H1 (cell line): ENCODE measurements at regions not wholly inside any gene's neighbourhood (a gene's known extent, or its start where the extent isn't known, plus 50 kb on each side); places are given as distances from the start of the nearest gene placed in this dataset.

Source experiments
- CTCF ChIA-PET: fragments of 300-600 bp; sonication (Branson Sonifier 250); formaldehyde crosslinking; loops from one replicate; lab custom pipeline; 2021; ENCODE audit not compliant: partially characterized antibody; lab: Charles Lee
- POLR2A ChIA-PET: fragments of 300-600 bp; sonication (Branson Sonifier 250); formaldehyde crosslinking; loops from one replicate; lab custom pipeline; 2021; ENCODE audit warnings: inconsistent platforms; ENCODE audit not compliant: partially characterized antibody; lab: Charles Lee
- DNase-seq, 2 experiments: peaks; one replicate each; pipeline versions ENCODE4 v3.0.0 to v3.0.0-alpha.2; 2010 to 2022; ENCODE audit warnings: low spot score in 2 of 2, low read depth in 1 of 2, mixed read lengths in 1 of 2
- FAIRE-seq: peaks from 2 replicates; lab custom pipeline; 2011; peaks lifted over from hg19 to GRCh38; lab: Jason Lieb, UNC
- H2AFZ ChIP-seq: 2 replicates; pipeline ENCODE4 v1.8.1; 2012; ENCODE audit warnings: low read length, inconsistent platforms
- H2AK5ac ChIP-seq: 2 replicates; pipeline ENCODE4 v1.6.1; 2013; ENCODE audit warnings: low read depth, low read length
- H2BK120ac ChIP-seq: replicated peaks from 2 replicates; pipeline ENCODE3; 2013; ENCODE audit warnings: low read depth, low read length, inconsistent platforms
- H2BK12ac ChIP-seq: 2 replicates; pipeline ENCODE4 v1.6.1; 2013; ENCODE audit warnings: low read depth, low read length
- H2BK15ac ChIP-seq: 2 replicates; pipeline ENCODE4 v1.6.1; 2013; ENCODE audit warnings: low read length
- H2BK20ac ChIP-seq: 2 replicates; pipeline ENCODE4 v1.6.1; 2013; ENCODE audit warnings: low read length
- H2BK5ac ChIP-seq: 2 replicates; pipeline ENCODE4 v1.6.1; 2013; ENCODE audit warnings: low read depth, low read length
- H3K14ac ChIP-seq: 2 replicates; pipeline ENCODE4 v1.6.1; 2013; ENCODE audit warnings: inconsistent platforms; ENCODE audit not compliant: insufficient read length
- H3K18ac ChIP-seq: 2 replicates; pipeline ENCODE4 v1.6.1; 2013; ENCODE audit warnings: low read length; ENCODE audit errors: extremely low read depth
- H3K23ac ChIP-seq: 2 replicates; pipeline ENCODE4 v1.6.1; 2013; ENCODE audit warnings: inconsistent platforms; ENCODE audit not compliant: insufficient read length
- H3K23me2 ChIP-seq: 2 replicates; pipeline ENCODE4 v1.6.1; 2013; ENCODE audit warnings: low read depth, low read length
- H3K27ac ChIP-seq: 2 replicates; pipeline ENCODE4 v1.6.1; 2011; ENCODE audit warnings: low read depth, low read length, inconsistent platforms
- H3K27me3 ChIP-seq, 4 experiments: replicated peaks in 1 of 4; 1 replicate in 1 of 4; 2 replicates in 3 of 4; pipeline versions ENCODE4 v1.6.1 to v1.8.1; 2011 to 2013; ENCODE audit warnings: low read length in 3 of 4, mild to moderate bottlenecking in 3 of 4, inconsistent platforms in 2 of 4, mixed read lengths in 2 of 4, moderate library complexity in 1 of 4; ENCODE audit not compliant: control insufficient read depth in 3 of 4, insufficient read depth in 3 of 4; ENCODE audit errors: extremely low read depth in 1 of 4
- H3K36me3 ChIP-seq, 4 experiments: 2 replicates each; pipeline versions ENCODE4 v1.6.1 to v1.8.1; 2011 to 2013; ENCODE audit warnings: mild to moderate bottlenecking in 4 of 4, low read length in 3 of 4, moderate library complexity in 2 of 4, control low read depth in 1 of 4, inconsistent platforms in 1 of 4; ENCODE audit not compliant: insufficient read depth in 4 of 4, control insufficient read depth in 2 of 4
- H3K4ac ChIP-seq: replicated peaks from 2 replicates; pipeline ENCODE3; 2013; ENCODE audit warnings: low read length, low read depth, mixed read lengths, inconsistent platforms; ENCODE audit not compliant: insufficient read length
- H3K4me1 ChIP-seq, 4 experiments: replicated peaks in 1 of 4; 1 replicate in 1 of 4; 2 replicates in 3 of 4; pipeline versions ENCODE4 v1.6.1 to v1.8.1; 2011 to 2013; ENCODE audit warnings: low read length in 3 of 4, inconsistent platforms in 2 of 4, mixed read lengths in 1 of 4; ENCODE audit not compliant: insufficient read depth in 4 of 4, control insufficient read depth in 3 of 4
- H3K4me2 ChIP-seq, 2 experiments: 2 replicates each; pipeline versions ENCODE4 v1.6.1 to v1.8.1; 2011 to 2013; ENCODE audit warnings: low read depth in 2 of 2, low read length in 2 of 2, control low read depth in 1 of 2, inconsistent platforms in 1 of 2, mild to moderate bottlenecking in 1 of 2; ENCODE audit not compliant: insufficient read depth in 1 of 2
- H3K4me3 ChIP-seq, 4 experiments: fragments of 200-600, 300-600 bp in 1 of 4; sonication (generic), shearing (Covaris generic), sonication (Bioruptor Twin) in 1 of 4; 2 replicates each; pipeline versions ENCODE4 v1.5.1 to v1.8.1; 2011 to 2016; ENCODE audit warnings: low read length in 4 of 4, low read depth in 3 of 4, control low read depth in 2 of 4, inconsistent platforms in 2 of 4, mild to moderate bottlenecking in 2 of 4, mixed read lengths in 1 of 4, moderate library complexity in 1 of 4; ENCODE audit not compliant: insufficient read depth in 2 of 4; ENCODE audit errors: extremely low read depth in 1 of 4
- H3K56ac ChIP-seq: replicated peaks from 2 replicates; pipeline ENCODE3; 2013; ENCODE audit warnings: low read depth, mild to moderate bottlenecking, mixed read lengths, low read length, inconsistent platforms; ENCODE audit not compliant: insufficient read length
- H3K79me1 ChIP-seq: 2 replicates; pipeline ENCODE4 v1.6.1; 2013; ENCODE audit warnings: low read depth, low read length, control low read depth
- H3K79me2 ChIP-seq, 2 experiments: 2 replicates each; pipeline versions ENCODE4 v1.6.1 to v1.8.1; 2012 to 2013; ENCODE audit warnings: low read length in 2 of 2, mild to moderate bottlenecking in 2 of 2, inconsistent platforms in 1 of 2; ENCODE audit not compliant: insufficient read depth in 2 of 2, control insufficient read depth in 1 of 2
- H3K9ac ChIP-seq, 4 experiments: replicated peaks in 1 of 4; 1 replicate in 1 of 4; 2 replicates in 3 of 4; pipeline versions ENCODE4 v1.6.1 to v1.8.1; 2011 to 2013; ENCODE audit warnings: low read depth in 3 of 4, low read length in 3 of 4, control low read depth in 2 of 4, mild to moderate bottlenecking in 2 of 4, moderate library complexity in 2 of 4, inconsistent platforms in 1 of 4; ENCODE audit errors: extremely low read depth in 1 of 4
- H3K9me3 ChIP-seq, 2 experiments: 2 replicates each; pipeline versions ENCODE4 v1.6.1 to v1.8.1; 2012 to 2013; ENCODE audit warnings: mild to moderate bottlenecking in 2 of 2, moderate library complexity in 2 of 2, control low read depth in 1 of 2, inconsistent platforms in 1 of 2, low read depth in 1 of 2, low read length in 1 of 2, mixed read lengths in 1 of 2; ENCODE audit not compliant: insufficient read depth in 2 of 2
- H4K20me1 ChIP-seq, 2 experiments: replicated peaks in 1 of 2; 2 replicates each; pipeline versions ENCODE3 to v1.8.1; 2011 to 2013; ENCODE audit warnings: inconsistent platforms in 2 of 2, low read length in 2 of 2, mild to moderate bottlenecking in 1 of 2; ENCODE audit not compliant: insufficient read depth in 2 of 2, control insufficient read depth in 1 of 2
- H4K5ac ChIP-seq: 2 replicates; pipeline ENCODE4 v1.6.1; 2013; ENCODE audit warnings: low read length, low read depth, mixed read lengths, inconsistent platforms; ENCODE audit not compliant: insufficient read length
- H4K8ac ChIP-seq: 2 replicates; pipeline ENCODE4 v1.8.0; 2013; ENCODE audit warnings: mild to moderate bottlenecking, moderate library complexity, low read length, inconsistent platforms; ENCODE audit not compliant: insufficient read depth; ENCODE audit errors: extremely low read depth
- H4K91ac ChIP-seq: replicated peaks from 2 replicates; pipeline ENCODE3; 2013; ENCODE audit warnings: low read length, mixed read lengths, inconsistent platforms; ENCODE audit not compliant: insufficient read length
- CBX5 ChIP-seq: fragments of 300-800, 300-1000 bp; sonication (generic); IDR thresholded peaks from 2 replicates; pipeline ENCODE4 v1.7.1; 2016; ENCODE audit warnings: antibody characterized with exemption, low read length, low read depth
- EP300 ChIP-seq, 2 experiments: IDR thresholded peaks; 1 replicate in 1 of 2; 2 replicates in 1 of 2; pipeline ENCODE4 v1.6.1; 2011 to 2012; ENCODE audit warnings: low read depth in 2 of 2, low read length in 2 of 2, mild to moderate bottlenecking in 2 of 2, borderline replicate concordance in 1 of 2, inconsistent platforms in 1 of 2, moderate library complexity in 1 of 2
- HDAC2 ChIP-seq, 2 experiments: fragments of 300-600 bp in 1 of 2; sonication (generic) in 1 of 2; IDR thresholded peaks; 2 replicates each; pipeline ENCODE4 v1.6.1; 2011 to 2012; ENCODE audit warnings: low read depth in 2 of 2, low read length in 2 of 2, mild to moderate bottlenecking in 2 of 2, moderate library complexity in 2 of 2, borderline replicate concordance in 1 of 2, inconsistent platforms in 1 of 2
- PHF8 ChIP-seq: fragments of 200-600 bp; sonication (generic); conservative IDR thresholded peaks from 2 replicates; pipeline ENCODE4 v1.7.1; 2012; ENCODE audit warnings: low read depth, mild to moderate bottlenecking, inconsistent platforms, low read length, moderate library complexity
- POU5F1 ChIP-seq: IDR thresholded peaks from 2 replicates; pipeline ENCODE4 v1.6.1; 2011; ENCODE audit warnings: low read depth, mild to moderate bottlenecking, low read length, moderate library complexity
- SIRT6 ChIP-seq: IDR thresholded peaks from one replicate; pipeline ENCODE4 v1.7.1; 2012; ENCODE audit warnings: low read length, inconsistent platforms
- TAF7 ChIP-seq: optimal IDR thresholded peaks from 2 replicates; pipeline ENCODE3; 2011; ENCODE audit warnings: low read depth, mild to moderate bottlenecking, inconsistent platforms, low read length, moderate library complexity, borderline replicate concordance
- TCF12 ChIP-seq: IDR thresholded peaks from 2 replicates; pipeline ENCODE4 v1.6.1; 2011; ENCODE audit warnings: low read depth, mild to moderate bottlenecking, low read length
- ZNF274 ChIP-seq: IDR thresholded peaks from 2 replicates; pipeline ENCODE4 v1.7.0; 2012; ENCODE audit warnings: low read length, borderline replicate concordance; ENCODE audit errors: extremely low read depth
- WGBS, 2 experiments: shearing (Covaris generic) in 1 of 2; methylation state at CpG; one replicate each; pipeline versions ENCODE4 v1.1.6 to v1.1.7; 2013 to 2015; ENCODE audit warnings: low lambda C conversion rate in 2 of 2, mixed read lengths in 2 of 2, inconsistent platforms in 1 of 2, low coverage in 1 of 2, missing lambda C conversion rate in 1 of 2; ENCODE audit not compliant: insufficient replicate concordance in 2 of 2, insufficient coverage in 1 of 2, insufficient read length in 1 of 2; ENCODE audit errors: extremely low coverage in 1 of 2, missing lambda C conversion rate in 1 of 2; 5-methylcytosine and 5-hydroxymethylcytosine counted together

- Histone ChIP-seq H2BK5ac (no peak overlapping the region), H3K4me1 (no peaks in the 10 kb centered on the region), H3K4me3 (no peak overlapping the region), H2AFZ (no peak overlapping the region), H2BK15ac (no peak overlapping the region), H3K23me2 (no peaks in the 10 kb centered on the region), H3K56ac (no peak overlapping the region), H3K4me2 (no peak overlapping the region), H3K14ac (no peak overlapping the region), H3K79me2 (no peaks in the 10 kb centered on the region), H3K9ac (no peak overlapping the region), H4K20me1 (no peaks in the 10 kb centered on the region), H3K4ac (no peak overlapping the region), H3K79me1 (no peaks in the 10 kb centered on the region), H3K27ac (no peak overlapping the region), H4K91ac (no peak overlapping the region), H3K23ac (no peak overlapping the region), H4K5ac (no peak overlapping the region), H2BK12ac (no peak overlapping the region), H2AK5ac (no peak overlapping the region), H4K8ac (no peak overlapping the region), H3K36me3 (no peaks in the 10 kb centered on the region), H3K9me3 (peaks cover 68 to 74% of the 10 kb centered on the region in 2 experiments), H3K27me3 (no peaks in the 10 kb centered on the region), H2BK120ac (no peak overlapping the region), H2BK20ac (no peak overlapping the region), H3K18ac (no peak overlapping the region)
- TF ChIP-seq POU5F1 (no peak), CBX5 (no peak), TAF7 (no peak), EP300 (IDR thresholded peaks at IDR 0.05; ENCODE audit: borderline replicate concordance in 1 of 2, low read depth in 2 of 2, low read length in 2 of 2) (no peak), HDAC2 (IDR thresholded peaks at IDR 0.05; ENCODE audit: borderline replicate concordance in 1 of 2, low read depth in 2 of 2, low read length in 2 of 2) (no peak), ZNF274 (no peak), SIRT6 (no peak), TCF12 (no peak), PHF8 (no peak)
- ChIA-PET CTCF (no interaction called here), POLR2A (no interaction called here)
- DNase-seq = no peak
- FAIRE-seq = no peak
- 68% methylated on average over 4 of the region's 4 CpGs; no CpG with 5 or more reads in 1 of the 2 experiments for WGBS, 2 experiments
Observed at GRCh38 chr6:159522877-159523547, 170.0 kb downstream of the SOD2 start.
